GM13976 (cell line): ENCODE measurements at regions not wholly inside any gene's neighbourhood (a gene's known extent, or its start where the extent isn't known, plus 50 kb on each side); places are given as distances from the start of the nearest gene placed in this dataset.

Experiments used
- DNase-seq: peaks from one replicate; pipeline ENCODE4 v3.0.0; 2012; ENCODE audit warnings: low spot score
- CTCF ChIP-seq: IDR thresholded peaks from 2 replicates; pipeline ENCODE4 v1.5.1; 2012; ENCODE audit warnings: borderline replicate concordance, mild to moderate bottlenecking; ENCODE audit not compliant: insufficient read depth; ENCODE audit errors: extremely low read depth, missing control alignments, control extremely low read depth
- in situ Hi-C: fragments of 300-500 bp; cut with MboI; formaldehyde crosslinking; loops from one replicate; pipeline ENCODE4 v1.12.0; 2022; ENCODE audit warnings: low sequenced_read_pairs, mixed read lengths, inconsistent platforms; ENCODE audit not compliant: unreplicated experiment

DNA sequence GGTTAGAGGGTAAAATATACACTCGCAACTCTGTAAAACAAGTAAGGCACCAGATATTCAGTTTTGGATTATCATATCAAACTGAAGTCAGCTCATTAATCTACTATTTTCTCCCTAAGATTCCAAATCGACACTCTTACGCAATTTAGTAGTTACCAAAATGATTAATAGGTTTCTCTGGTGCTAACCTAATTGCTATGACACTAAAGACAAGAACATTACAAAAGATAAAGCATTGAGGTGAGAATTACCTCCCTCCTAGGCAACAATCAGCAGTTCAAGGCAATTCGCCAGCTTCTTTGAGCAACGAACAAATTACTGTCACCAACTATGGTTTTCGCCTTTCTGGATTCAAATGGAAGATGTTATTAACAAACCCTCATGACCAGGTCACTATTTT lies 1305.0 kb downstream of the ROBO2 start:
- no peak for DNase-seq
- in situ Hi-C loops: no loop called here
- TF ChIP-seq CTCF: no peak

DNA sequence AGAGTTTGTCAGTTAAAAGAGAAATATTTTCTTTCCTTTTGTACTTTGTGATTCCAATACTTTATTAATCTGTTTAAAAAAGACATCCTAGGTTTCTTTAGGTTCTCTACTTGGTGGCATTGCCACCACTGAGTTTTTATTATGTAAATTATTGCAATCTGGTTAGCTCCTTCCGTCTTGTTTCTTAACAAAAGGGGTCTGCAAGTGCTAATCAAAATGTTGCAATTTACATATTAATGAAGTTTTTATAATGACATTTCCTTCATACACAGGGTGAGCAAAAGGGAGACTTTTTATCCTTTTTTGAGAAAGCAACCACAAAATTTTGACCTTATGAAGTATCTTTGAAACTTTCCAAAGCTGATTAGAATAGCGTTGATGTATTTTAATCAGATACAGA lies 1307.3 kb downstream of the ROBO2 start:
- TF ChIP-seq CTCF: no peak
- in situ Hi-C loops: no loop called here
- no peak for DNase-seq

GRCh38 chr3:78348664-78349063 lies 1308.8 kb downstream of the ROBO2 start:
- in situ Hi-C loops: no loop called here
- no peak for TF ChIP-seq CTCF
- no peak for DNase-seq

DNA sequence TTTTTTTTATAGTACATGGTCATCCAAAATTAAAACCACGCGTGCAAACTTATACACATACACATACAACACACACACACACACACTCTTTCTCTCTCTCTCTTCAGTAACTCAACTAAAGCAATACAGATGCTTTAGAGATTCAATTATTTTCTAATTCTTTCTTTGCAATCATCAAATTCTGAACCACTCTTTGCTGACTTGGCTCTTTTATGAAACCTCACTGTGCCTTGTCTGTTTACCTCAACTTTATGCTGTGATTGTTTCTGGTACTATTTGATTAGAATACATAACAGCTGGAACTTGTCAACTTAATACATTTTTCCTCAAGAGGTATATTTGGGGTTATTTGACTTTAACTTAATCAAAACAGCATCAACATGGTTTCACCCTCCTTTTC lies 1309.7 kb downstream of the ROBO2 start:
- TF ChIP-seq CTCF: no peak
- no peak for DNase-seq
- in situ Hi-C loops: no loop called here

- no peak for DNase-seq
- in situ Hi-C loops: no loop called here
- TF ChIP-seq CTCF: no peak
Measured at GRCh38 chr3:78351334-78351733, 1311.4 kb downstream of the ROBO2 start.

DNA sequence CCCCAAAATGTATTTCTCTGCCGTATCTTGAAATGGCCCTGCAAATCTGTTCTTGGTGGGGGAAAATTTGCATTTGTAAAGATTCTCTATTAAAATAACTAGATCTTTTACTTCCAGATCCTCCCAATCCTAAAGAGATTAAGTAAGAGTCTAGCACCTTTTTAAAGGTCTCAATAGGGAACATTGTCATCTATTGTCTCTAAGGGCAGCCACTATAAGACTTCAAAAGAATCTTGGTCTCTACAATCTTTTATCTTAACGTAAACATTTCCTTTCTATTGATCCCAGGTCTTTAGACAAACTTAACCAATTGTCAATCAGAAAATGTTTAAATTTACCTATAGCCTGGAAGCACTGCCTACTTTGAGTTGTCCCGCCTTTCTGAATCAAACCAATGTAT lies 1313.3 kb downstream of the ROBO2 start:
- DNase-seq: no peak
- TF ChIP-seq CTCF: no peak
- in situ Hi-C loops: no loop called here

- no peak for DNase-seq
- in situ Hi-C loops: no loop called here
- TF ChIP-seq CTCF: no peak
Measured at GRCh38 chr3:78360849-78361248, 1321.0 kb downstream of the ROBO2 start.
